Psoas muscle (tissue), 7 donors: ENCODE measurements at regions not wholly inside any gene's neighbourhood (a gene's known extent, or its start where the extent isn't known, plus 50 kb on each side); places are given as distances from the start of the nearest gene placed in this dataset.

Experiments used
- ATAC-seq, 4 donors: fragments of 200-7000 bp; cut with Tn5 transposase; one replicate each; pipeline ENCODE4 v1.9.1; 2020; ENCODE audit warnings: moderate library complexity in 3 of 4, mild to moderate bottlenecking in 2 of 4
- DNase-seq, 2 donors: peaks; one replicate each; pipeline ENCODE4 v3.0.0-alpha.2; 2020
- H3K27ac ChIP-seq: fragments of 200-600 bp; one replicate; pipeline ENCODE4 v1.8.0; 2022
- H3K27me3 ChIP-seq, 3 donors: fragments of 200-600 bp in 1 of 3; one replicate each; pipeline versions ENCODE4 v1.6.1 to v1.8.0; 2013 to 2022; ENCODE audit warnings: low read length in 2 of 3, mild to moderate bottlenecking in 2 of 3, moderate library complexity in 1 of 3; ENCODE audit not compliant: insufficient read depth in 3 of 3
- H3K36me3 ChIP-seq, 2 donors: fragments of 200-600 bp in 1 of 2; one replicate each; pipeline versions ENCODE4 v1.6.1 to v1.8.0; 2013 to 2022; ENCODE audit warnings: low read depth in 1 of 2, mild to moderate bottlenecking in 1 of 2, moderate library complexity in 1 of 2; ENCODE audit not compliant: insufficient read depth in 1 of 2
- H3K4me1 ChIP-seq: fragments of 200-600 bp; one replicate; pipeline ENCODE4 v1.8.0; 2022
- H3K4me3 ChIP-seq: fragments of 200-600 bp; one replicate; pipeline ENCODE4 v1.8.0; 2022; ENCODE audit warnings: mild to moderate bottlenecking
- H3K9me3 ChIP-seq: fragments of 200-600 bp; one replicate; pipeline ENCODE4 v1.8.0; 2022
- CTCF ChIP-seq: fragments of 200-600 bp; IDR thresholded peaks from one replicate; pipeline ENCODE4 v1.8.0; 2022; ENCODE audit warnings: antibody characterized with exemption
- whole genome bisulfite sequencing, 3 donors: extraction: QIAGEN DNeasy Blood & Tissue Kit; methylation state at CpG; one replicate each; pipeline versions ENCODE4 v1.1.6 to v1.1.7; 2013; 5-methylcytosine and 5-hydroxymethylcytosine counted together
- intact Hi-C, 2 donors: fragments of 100-400 bp; cut with DNase I; formaldehyde crosslinking; loops; one replicate each; pipeline versions ENCODE4 v1.11.0 to v1.14.2; 2022
- donor health status: healthy with polysubstance abuse.
- donor health status: DM: no; HTN: no; CAD: no; lungs with moderate emphysema.
- donor health status: Bipolar disorder and iron deficiency.
- donor health status: healthy.
- donor health status: DM: yes; HTN: yes; CAD: no.
- donor health status: DM: no; HTN: no; CAD: no.
- donor health status: DM: yes; HTN: yes; CAD: no.

GRCh38 chr1:4317207-4317606, 337.2 kb upstream of the AJAP1 start:
- 61 to 77% (median 66%) methylated on average over 6 of the region's 6 CpGs for WGBS, 3 donors
- intact Hi-C loops = no loop called here
- Histone ChIP-seq H3K27ac (no peak overlapping the region), H3K4me3 (no peak overlapping the region), H3K36me3 (no peaks in the 10 kb centered on the region), H3K9me3 (no peaks in the 10 kb centered on the region), H3K27me3 (no peaks in the 10 kb centered on the region), H3K4me1 (no peaks in the 10 kb centered on the region)
- DNase-seq (no peak), ATAC-seq (no peak)
- no peak for TF ChIP-seq CTCF

- peaks cover 0 to 1% (median 0%) of the 10 kb centered on the region in 3 donors for H3K27me3 ChIP-seq
- no peaks in the 10 kb centered on the region for H3K36me3 ChIP-seq
- H3K9me3 ChIP-seq = no peaks in the 10 kb centered on the region
- TF ChIP-seq CTCF = no peak
- intact Hi-C loops = no loop called here
- H3K27ac ChIP-seq = no peak overlapping the region
- DNase-seq (no peak), ATAC-seq (no peak)
- H3K4me3 ChIP-seq = no peak overlapping the region
- no peaks in the 10 kb centered on the region for H3K4me1 ChIP-seq
- 56 to 61% (median 60%) methylated on average over 8 of the region's 8 CpGs for WGBS, 3 donors
Observed at GRCh38 chr1:4318720-4319119, 335.7 kb upstream of the AJAP1 start.

- H3K4me3 ChIP-seq = no peak overlapping the region
- ATAC-seq = no peak
- H3K4me1 ChIP-seq = no peaks in the 10 kb centered on the region
- TF ChIP-seq CTCF = no peak
- intact Hi-C loops = no loop called here
- no peak overlapping the region for H3K27ac ChIP-seq
- no peak for DNase-seq
- no peaks in the 10 kb centered on the region for H3K9me3 ChIP-seq
- H3K27me3 ChIP-seq = peaks cover 0 to 1% (median 0%) of the 10 kb centered on the region in 3 donors
- H3K36me3 ChIP-seq = no peaks in the 10 kb centered on the region
- 26 to 34% (median 28%) methylated on average over 2 of the region's 2 CpGs for WGBS, 3 donors
Observed at GRCh38 chr1:4319496-4319895, 334.9 kb upstream of the AJAP1 start.

GRCh38 chr1:4322881-4323280, 331.5 kb upstream of the AJAP1 start:
- Histone ChIP-seq H3K9me3 (no peaks in the 10 kb centered on the region), H3K27me3 (peaks cover 0 to 1% (median 0%) of the 10 kb centered on the region in 3 donors), H3K4me3 (no peak overlapping the region), H3K27ac (no peak overlapping the region), H3K36me3 (no peaks in the 10 kb centered on the region), H3K4me1 (no peaks in the 10 kb centered on the region)
- no peak for TF ChIP-seq CTCF
- intact Hi-C loops = no loop called here
- WGBS, 3 donors = 41 to 49% (median 44%) methylated on average over 7 of the region's 7 CpGs
- ATAC-seq (no peak), DNase-seq (no peak)

- Histone ChIP-seq H3K4me3 (no peak overlapping the region), H3K27ac (no peak overlapping the region), H3K9me3 (no peaks in the 10 kb centered on the region), H3K36me3 (no peaks in the 10 kb centered on the region), H3K4me1 (no peaks in the 10 kb centered on the region), H3K27me3 (peaks cover 0 to 1% (median 0%) of the 10 kb centered on the region in 3 donors)
- intact Hi-C loops = no loop called here
- no peak for TF ChIP-seq CTCF
- ATAC-seq (no peak), DNase-seq (no peak)
- 81 to 85% (median 82%) methylated on average over 4 of the region's 4 CpGs for WGBS, 3 donors
Observed at GRCh38 chr1:4323309-4323708, 331.1 kb upstream of the AJAP1 start.
